Colonic mucosa (tissue), 4 donors: ENCODE measurements at regions not wholly inside any gene's neighbourhood (a gene's known extent, or its start where the extent isn't known, plus 50 kb on each side); places are given as distances from the start of the nearest gene placed in this dataset.
A peak's percentile ranks its signal among the peaks of the same experiment; 100 is the strongest.

ENCODE experiments used
- DNase-seq: peaks from one replicate; pipeline ENCODE4 v3.0.0-alpha.2; 2020
- H3K27ac ChIP-seq: fragments of 200-600 bp; one replicate; pipeline ENCODE4 v1.8.0; 2021
- H3K27me3 ChIP-seq: fragments of 200-600 bp; one replicate; pipeline ENCODE4 v1.8.0; 2021
- H3K36me3 ChIP-seq: fragments of 200-600 bp; one replicate; pipeline ENCODE4 v1.8.0; 2021
- H3K4me1 ChIP-seq: fragments of 200-600 bp; one replicate; pipeline ENCODE4 v1.8.0; 2021; ENCODE audit warnings: mild to moderate bottlenecking
- H3K4me3 ChIP-seq: fragments of 200-600 bp; one replicate; pipeline ENCODE4 v1.8.0; 2021
- H3K9ac ChIP-seq, 2 donors: one replicate each; pipeline ENCODE4 v1.7.0; 2013; ENCODE audit warnings: control low read depth in 2 of 2, low read depth in 2 of 2, low read length in 2 of 2
- H3K9me3 ChIP-seq: fragments of 200-600 bp; one replicate; pipeline ENCODE4 v1.8.0; 2021
- CTCF ChIP-seq: fragments of 200-600 bp; IDR thresholded peaks from one replicate; pipeline ENCODE4 v1.8.0; 2022; ENCODE audit warnings: antibody characterized with exemption, mild to moderate bottlenecking
- intact Hi-C: fragments of 100-400 bp; cut with DNase I; formaldehyde crosslinking; loops from one replicate; pipeline ENCODE4 v1.14.1; 2022
- donor health status: healthy.
- donor health status: DM: no; HTN: no; CAD: no.
- donor health status: DM: no; HTN: no; CAD: no.

- intact Hi-C loops = no loop called here
- Histone ChIP-seq H3K36me3 (no peaks in the 10 kb centered on the region), H3K27ac (no peak overlapping the region), H3K27me3 (no peaks in the 10 kb centered on the region), H3K9ac (no peak overlapping the region), H3K4me1 (no peaks in the 10 kb centered on the region), H3K4me3 (no peak overlapping the region), H3K9me3 (no peaks in the 10 kb centered on the region)
- DNase-seq = peak; percentile 11
- TF ChIP-seq CTCF = no peak
Observed at GRCh38 chr2:217742276-217742675, 260.5 kb downstream of the TNS1 start.

- intact Hi-C loops = no loop called here
- no peaks in the 10 kb centered on the region for H3K27me3 ChIP-seq
- no peaks in the 10 kb centered on the region for H3K9me3 ChIP-seq
- no peaks in the 10 kb centered on the region for H3K36me3 ChIP-seq
- H3K9ac ChIP-seq = no peak overlapping the region
- H3K4me1 ChIP-seq = no peaks in the 10 kb centered on the region
- peak; percentile 14 for DNase-seq
- no peak overlapping the region for H3K27ac ChIP-seq
- no peak overlapping the region for H3K4me3 ChIP-seq
- no peak for TF ChIP-seq CTCF
Observed at GRCh38 chr2:217741381-217741955, 261.3 kb downstream of the TNS1 start.

DNA sequence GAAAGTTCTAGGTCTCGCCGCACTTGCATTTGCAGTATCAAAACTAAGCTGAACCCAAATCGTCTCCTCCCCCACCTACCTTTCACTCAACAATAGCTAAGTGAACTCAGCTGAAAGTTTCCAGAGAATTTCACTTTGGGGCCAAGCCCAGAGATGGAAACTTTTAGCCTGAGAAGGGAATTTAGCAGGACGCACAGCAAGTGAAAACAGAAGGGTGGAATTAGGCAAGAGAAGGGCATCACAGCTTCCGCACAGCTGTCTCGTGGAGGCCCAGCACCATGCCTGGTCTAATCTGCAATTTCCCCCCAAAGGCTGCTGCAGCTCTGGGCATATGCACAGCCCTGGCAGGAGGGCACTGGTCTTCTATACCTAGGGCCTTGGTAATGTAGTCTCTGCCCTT lies 262.0 kb downstream of the TNS1 start:
- no peaks in the 10 kb centered on the region for H3K9me3 ChIP-seq
- intact Hi-C loops = no loop called here
- H3K4me3 ChIP-seq = no peak overlapping the region
- H3K27ac ChIP-seq = no peak overlapping the region
- H3K9ac ChIP-seq = no peak overlapping the region
- TF ChIP-seq CTCF = no peak
- H3K4me1 ChIP-seq = no peaks in the 10 kb centered on the region
- no peaks in the 10 kb centered on the region for H3K36me3 ChIP-seq
- peak; percentile 10 for DNase-seq
- no peaks in the 10 kb centered on the region for H3K27me3 ChIP-seq

DNA sequence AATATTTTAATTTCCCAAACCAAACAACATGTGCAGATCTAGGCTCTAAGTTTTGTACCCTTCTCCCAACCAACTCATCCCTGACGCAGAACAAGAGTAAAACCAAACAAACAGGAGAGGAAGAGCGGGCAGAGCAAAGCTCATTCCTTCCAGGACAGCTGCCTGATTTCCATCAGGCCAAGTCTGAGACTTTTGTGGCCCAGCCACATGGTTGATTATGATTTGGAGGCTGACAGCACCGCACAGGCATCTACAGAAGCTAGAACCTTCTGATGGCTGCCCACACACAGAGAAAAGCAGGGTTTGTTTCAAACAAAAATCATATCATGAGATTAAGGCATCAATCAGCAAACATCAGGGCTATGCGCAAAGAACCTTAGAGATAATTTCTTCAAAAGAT lies 262.6 kb downstream of the TNS1 start:
- H3K4me1 ChIP-seq = no peaks in the 10 kb centered on the region
- DNase-seq = peak; percentile 4
- intact Hi-C loops = no loop called here

GRCh38 chr2:217739741-217740140 lies 263.1 kb downstream of the TNS1 start:
- Histone ChIP-seq H3K4me3 (no peak overlapping the region), H3K4me1 (no peaks in the 10 kb centered on the region), H3K9ac (no peak overlapping the region), H3K27ac (no peak overlapping the region), H3K9me3 (no peaks in the 10 kb centered on the region), H3K27me3 (no peaks in the 10 kb centered on the region), H3K36me3 (no peaks in the 10 kb centered on the region)
- no peak for DNase-seq
- intact Hi-C loops = no loop called here
- TF ChIP-seq CTCF = no peak

More for the DNA sequence above, 262.6 kb downstream of the TNS1 start:
- TF ChIP-seq CTCF = no peak
- Histone ChIP-seq H3K27me3 (no peaks in the 10 kb centered on the region), H3K27ac (no peak overlapping the region), H3K9me3 (no peaks in the 10 kb centered on the region), H3K36me3 (no peaks in the 10 kb centered on the region), H3K9ac (no peak overlapping the region), H3K4me3 (no peak overlapping the region)
